ENCODE measurements at regions not wholly inside any gene's neighbourhood (a gene's known extent, or its start where the extent isn't known, plus 50 kb on each side); places are given as distances from the start of the nearest gene placed in this dataset.

GRCh38 chr7:156236936-156237599 lies 403.5 kb upstream of the RNF32 start:
- intact Hi-C loops (cut with DNase I), result no loop called here
- H3K4me1 ChIP-seq (ENCODE audit: control insufficient read depth in 2 of 3, insufficient read depth in 2 of 3, low read depth in 1 of 3, low read length in 3 of 3), result no peaks in the 10 kb centered on the region
- H3K27me3 ChIP-seq (ENCODE audit: control insufficient read depth, insufficient read depth, low read length), result no peaks in the 10 kb centered on the region
- peaks cover 0 to 2% (median 0%) of the 10 kb centered on the region in 3 donors for H3K9me3 ChIP-seq (ENCODE audit: control insufficient read depth in 2 of 3, insufficient read depth in 1 of 3, low read length in 3 of 3)
- H3K27ac ChIP-seq (ENCODE audit: low read depth in 2 of 2, low read length in 2 of 2), result no peak overlapping the region
- no peak overlapping the region for H3K9ac ChIP-seq (ENCODE audit: low read length in 3 of 3)
- DNase-seq (no peak), FAIRE-seq (no peak)
- no peak overlapping the region for H3K4me3 ChIP-seq (ENCODE audit: low read length in 3 of 3)
- no peaks in the 10 kb centered on the region for H3K36me3 ChIP-seq (ENCODE audit: control insufficient read depth in 2 of 3, insufficient read depth in 3 of 3, low read length in 3 of 3)
- no peak for TF ChIP-seq CTCF (IDR thresholded peaks at IDR 0.05; ENCODE audit: borderline replicate concordance, extremely low read depth, insufficient read depth)

- no peak for FAIRE-seq
- H3K27ac ChIP-seq (ENCODE audit: low read depth in 2 of 2, low read length in 2 of 2), result no peak overlapping the region
- no peak overlapping the region for H3K4me3 ChIP-seq (ENCODE audit: low read length in 3 of 3)
- no peak for TF ChIP-seq CTCF (IDR thresholded peaks at IDR 0.05; ENCODE audit: borderline replicate concordance, extremely low read depth, insufficient read depth)
- H3K9me3 ChIP-seq (ENCODE audit: control insufficient read depth in 2 of 3, insufficient read depth in 1 of 3, low read length in 3 of 3), result peaks cover 0 to 2% (median 0%) of the 10 kb centered on the region in 3 donors
- intact Hi-C loops (cut with DNase I), result no loop called here
- H3K27me3 ChIP-seq (ENCODE audit: control insufficient read depth, insufficient read depth, low read length), result no peaks in the 10 kb centered on the region
- H3K36me3 ChIP-seq (ENCODE audit: control insufficient read depth in 2 of 3, insufficient read depth in 3 of 3, low read length in 3 of 3), result no peaks in the 10 kb centered on the region
- no peaks in the 10 kb centered on the region for H3K4me1 ChIP-seq (ENCODE audit: control insufficient read depth in 2 of 3, insufficient read depth in 2 of 3, low read depth in 1 of 3, low read length in 3 of 3)
- no peak overlapping the region for H3K9ac ChIP-seq (ENCODE audit: low read length in 3 of 3)
- peak in 2 of 5 donors; percentile 3 to 34 for DNase-seq
Measured at GRCh38 chr7:156236181-156236889, 404.2 kb upstream of the RNF32 start.

- Histone ChIP-seq H3K9me3 (ENCODE audit: control insufficient read depth in 2 of 3, insufficient read depth in 1 of 3, low read length in 3 of 3) (peaks cover 0 to 2% (median 0%) of the 10 kb centered on the region in 3 donors), H3K27ac (ENCODE audit: low read depth in 2 of 2, low read length in 2 of 2) (no peak overlapping the region), H3K36me3 (ENCODE audit: control insufficient read depth in 2 of 3, insufficient read depth in 3 of 3, low read length in 3 of 3) (no peaks in the 10 kb centered on the region), H3K4me1 (ENCODE audit: control insufficient read depth in 2 of 3, insufficient read depth in 2 of 3, low read depth in 1 of 3, low read length in 3 of 3) (no peaks in the 10 kb centered on the region), H3K27me3 (ENCODE audit: control insufficient read depth, insufficient read depth, low read length) (no peaks in the 10 kb centered on the region), H3K9ac (ENCODE audit: low read length in 3 of 3) (no peak overlapping the region), H3K4me3 (ENCODE audit: low read length in 3 of 3) (no peak overlapping the region)
- intact Hi-C loops (cut with DNase I), result no loop called here
- DNase-seq (peak in 1 of 5 donors; percentile 4), FAIRE-seq (no peak)
- no peak for TF ChIP-seq CTCF (IDR thresholded peaks at IDR 0.05; ENCODE audit: borderline replicate concordance, extremely low read depth, insufficient read depth)
Measured at GRCh38 chr7:156234666-156235494, 405.7 kb upstream of the RNF32 start.

All from kidney (tissue), 13 donors.